ENCODE measurements at regions not wholly inside any gene's neighbourhood (a gene's known extent, or its start where the extent isn't known, plus 50 kb on each side); places are given as distances from the start of the nearest gene placed in this dataset.
"Not testable (repeated sequence)": the region's sequence is repeated elsewhere in the genome, so short reads cannot be mapped to it uniquely, and the experiment has no call there.

- DNase-seq = no peak
Measured at GRCh38 chr15:24733659-24734058, 58.1 kb downstream of the NPAP1 start.

GRCh38 chr15:24734396-24734795, 58.8 kb downstream of the NPAP1 start:
- DNase-seq = no peak

GRCh38 chr15:24745290-24745689, 69.7 kb downstream of the NPAP1 start:
- no peak for DNase-seq

GRCh38 chr15:24746094-24746493, 70.5 kb downstream of the NPAP1 start:
- DNase-seq = no peak

- no peak for DNase-seq
Measured at GRCh38 chr15:24747376-24747775, 71.8 kb downstream of the NPAP1 start.

GRCh38 chr15:24748812-24749439, 73.4 kb downstream of the NPAP1 start:
- no peak for DNase-seq

GRCh38 chr15:24752354-24752753, 76.8 kb downstream of the NPAP1 start:
- no peak for DNase-seq

GRCh38 chr15:24756101-24756500, 80.5 kb downstream of the NPAP1 start:
- no peak for DNase-seq

GRCh38 chr15:24760066-24760465, 84.5 kb downstream of the NPAP1 start:
- DNase-seq = no peak

GRCh38 chr15:24761704-24762302, 86.2 kb downstream of the NPAP1 start:
- DNase-seq = no peak

- no peak for DNase-seq
Measured at GRCh38 chr15:24763891-24764290, 88.3 kb downstream of the NPAP1 start.

GRCh38 chr15:24764375-24765171, 89.0 kb downstream of the NPAP1 start:
- DNase-seq = no peak

GRCh38 chr15:24766511-24767133, 91.0 kb downstream of the NPAP1 start:
- no peak for DNase-seq

- DNase-seq = no peak
Measured at GRCh38 chr15:24772266-24772665, 96.7 kb downstream of the NPAP1 start.

- DNase-seq = peak; percentile 30
Measured at GRCh38 chr15:24772686-24773373, 97.3 kb downstream of the NPAP1 start.

- DNase-seq = no peak
Measured at GRCh38 chr15:24777307-24777706, 101.7 kb downstream of the NPAP1 start.

GRCh38 chr15:24784506-24784905, 108.9 kb downstream of the NPAP1 start:
- DNase-seq = no peak

- DNase-seq = no peak
Measured at GRCh38 chr15:24786347-24786746, 110.8 kb downstream of the NPAP1 start.

GRCh38 chr15:24802624-24803023, 127.0 kb downstream of the NPAP1 start:
- DNase-seq = not testable (repeated sequence)

- DNase-seq = no peak
Measured at GRCh38 chr15:24819680-24820079, 135.1 kb upstream of the SNRPN start.

GRCh38 chr15:24823473-24823872, 131.3 kb upstream of the SNRPN start:
- DNase-seq = no peak

GRCh38 chr15:24832282-24832681, 122.5 kb upstream of the SNRPN start:
- no peak for DNase-seq

- DNase-seq = no peak
Measured at GRCh38 chr15:24835301-24835700, 119.5 kb upstream of the SNRPN start.

All from activated CD4-positive, alpha-beta T cell treated with anti-CD3 and anti-CD28 coated beads, Interleukin-2, amount 50 U/mL, for 1 hour (primary cell).